HepG2 (cell line): ENCODE measurements at regions not wholly inside any gene's neighbourhood (a gene's known extent, or its start where the extent isn't known, plus 50 kb on each side); places are given as distances from the start of the nearest gene placed in this dataset.

Source experiments
- BHLHE40 ChIP-seq: IDR thresholded peaks from 2 replicates; pipeline ENCODE4 v1.6.1; 2011; ENCODE audit warnings: low read length, improper control_type of control experiment
- CBX1 ChIP-seq: IDR thresholded peaks from one replicate; pipeline ENCODE4 v1.6.1; 2016; ENCODE audit warnings: antibody characterized with exemption, low read depth
- EZH2 ChIP-seq: conservative IDR thresholded peaks from 2 replicates; pipeline ENCODE4 v1.6.1; 2012; ENCODE audit warnings: mild to moderate bottlenecking, low read depth, low read length, moderate library complexity
- GABPB1 ChIP-seq: IDR thresholded peaks from 2 replicates; pipeline ENCODE4 v1.6.1; 2016; ENCODE audit warnings: mild to moderate bottlenecking, missing genetic modification reagents, moderate library complexity, missing compliant biosample characterization
- MAZ ChIP-seq, 2 experiments: sonication (generic) in 1 of 2; formaldehyde crosslinking in 1 of 2; IDR thresholded peaks; 2 replicates each; pipeline versions ENCODE4 v1.5.0 to v1.6.1; 2012 to 2020; ENCODE audit warnings: low read depth in 2 of 2, mild to moderate bottlenecking in 2 of 2, borderline replicate concordance in 1 of 2, improper control_type of control experiment in 1 of 2, low read length in 1 of 2, missing genetic modification reagents in 1 of 2, moderate library complexity in 1 of 2
- MYC ChIP-seq: sonication (generic); formaldehyde crosslinking; IDR thresholded peaks from 2 replicates; pipeline ENCODE4 v1.9.0; 2021; ENCODE audit warnings: missing genetic modification reagents, borderline replicate concordance
- SIN3A ChIP-seq: IDR thresholded peaks from 2 replicates; pipeline ENCODE4 v1.6.1; 2011; ENCODE audit warnings: low read depth, mild to moderate bottlenecking, control low read depth, low read length, borderline replicate concordance
- TF ChIP-seq, protein P1 (sequence below): sonication (generic); formaldehyde crosslinking; IDR thresholded peaks from 2 replicates; pipeline ENCODE4 v1.5.0; 2020; ENCODE audit warnings: mild to moderate bottlenecking, missing genetic modification reagents, moderate library complexity

DNA sequence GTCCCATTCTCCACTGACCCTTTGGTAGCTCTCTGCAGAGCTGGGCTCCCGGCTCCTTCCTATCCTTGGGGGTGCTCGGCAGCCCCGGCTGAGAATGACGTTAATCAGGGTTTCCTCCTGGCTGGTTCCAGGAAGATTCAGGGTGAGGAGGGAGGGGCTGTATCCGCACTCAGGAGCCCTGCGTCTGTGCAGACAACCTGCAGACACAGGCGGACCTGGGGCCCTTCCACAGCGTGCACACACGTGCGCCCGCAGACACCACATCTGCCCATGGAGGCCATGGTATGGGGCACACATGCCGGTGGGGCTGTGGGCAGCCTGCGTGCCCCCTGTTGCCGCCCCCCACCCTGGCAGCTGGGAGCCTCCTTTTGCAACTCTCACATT is 66.6 kb upstream of the RNU6ATAC start:
- TF ChIP-seq SIN3A = no peak
- TF ChIP-seq, protein P1, sequence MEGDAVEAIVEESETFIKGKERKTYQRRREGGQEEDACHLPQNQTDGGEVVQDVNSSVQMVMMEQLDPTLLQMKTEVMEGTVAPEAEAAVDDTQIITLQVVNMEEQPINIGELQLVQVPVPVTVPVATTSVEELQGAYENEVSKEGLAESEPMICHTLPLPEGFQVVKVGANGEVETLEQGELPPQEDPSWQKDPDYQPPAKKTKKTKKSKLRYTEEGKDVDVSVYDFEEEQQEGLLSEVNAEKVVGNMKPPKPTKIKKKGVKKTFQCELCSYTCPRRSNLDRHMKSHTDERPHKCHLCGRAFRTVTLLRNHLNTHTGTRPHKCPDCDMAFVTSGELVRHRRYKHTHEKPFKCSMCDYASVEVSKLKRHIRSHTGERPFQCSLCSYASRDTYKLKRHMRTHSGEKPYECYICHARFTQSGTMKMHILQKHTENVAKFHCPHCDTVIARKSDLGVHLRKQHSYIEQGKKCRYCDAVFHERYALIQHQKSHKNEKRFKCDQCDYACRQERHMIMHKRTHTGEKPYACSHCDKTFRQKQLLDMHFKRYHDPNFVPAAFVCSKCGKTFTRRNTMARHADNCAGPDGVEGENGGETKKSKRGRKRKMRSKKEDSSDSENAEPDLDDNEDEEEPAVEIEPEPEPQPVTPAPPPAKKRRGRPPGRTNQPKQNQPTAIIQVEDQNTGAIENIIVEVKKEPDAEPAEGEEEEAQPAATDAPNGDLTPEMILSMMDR (CRISPR knock-in tag) = no peak
- TF ChIP-seq EZH2 = no peak
- no peak for TF ChIP-seq MYC
- no peak for TF ChIP-seq MAZ (IDR thresholded peaks at IDR 0.05; ENCODE audit: borderline replicate concordance, low read depth, low read length)
- TF ChIP-seq MAZ (CRISPR knock-in tag; IDR thresholded peaks at IDR 0.05; ENCODE audit: low read depth) = no peak
- TF ChIP-seq GABPB1 (CRISPR knock-in tag) = no peak
- TF ChIP-seq CBX1 = no peak
- TF ChIP-seq BHLHE40 = no peak
